HG03342 (cell line): ENCODE measurements at regions not wholly inside any gene's neighbourhood (a gene's known extent, or its start where the extent isn't known, plus 50 kb on each side); places are given as distances from the start of the nearest gene placed in this dataset.

Experiments used
- ATAC-seq: cut with Tn5 transposase; IDR thresholded peaks from one replicate; pipeline ENCODE4 v1.9.1; 2021; ENCODE audit warnings: mild to moderate bottlenecking, moderate library complexity; ENCODE audit not compliant: unreplicated experiment

DNA sequence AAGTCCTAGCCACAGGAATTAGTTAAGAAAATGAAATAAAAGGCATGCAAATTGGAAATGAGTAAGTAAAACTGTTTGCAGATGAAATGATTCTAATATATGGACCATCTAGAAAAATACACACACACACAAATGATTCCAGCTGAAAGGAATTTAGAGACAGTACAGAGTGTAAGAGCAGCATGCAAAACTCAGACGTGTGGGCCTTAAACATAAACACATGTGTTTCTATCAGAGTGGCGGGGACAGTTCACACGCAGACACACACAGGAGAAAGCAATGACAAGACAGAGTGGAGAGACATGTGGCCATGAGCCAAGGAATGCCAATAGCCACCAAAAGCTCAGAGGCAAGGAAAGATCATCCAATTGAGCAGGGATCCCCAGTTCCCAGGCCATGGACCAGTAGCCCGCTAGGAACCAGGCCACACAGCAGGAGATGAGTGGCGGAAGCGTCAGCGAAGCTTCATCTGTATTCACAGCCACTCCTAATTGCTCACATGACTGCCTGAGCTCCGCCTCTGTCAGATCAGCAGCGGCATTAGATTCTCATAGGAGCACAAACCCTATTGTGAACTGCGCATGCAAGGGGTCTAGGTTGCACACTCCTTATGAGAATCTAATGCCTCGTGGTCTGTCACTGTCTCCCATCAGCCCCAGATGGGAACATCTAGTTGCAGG lies 155.4 kb downstream of the ARL4C start:
- no peak for ATAC-seq

GRCh38 chr2:234339501-234339900 lies 157.4 kb downstream of the ARL4C start:
- ATAC-seq = no peak

DNA sequence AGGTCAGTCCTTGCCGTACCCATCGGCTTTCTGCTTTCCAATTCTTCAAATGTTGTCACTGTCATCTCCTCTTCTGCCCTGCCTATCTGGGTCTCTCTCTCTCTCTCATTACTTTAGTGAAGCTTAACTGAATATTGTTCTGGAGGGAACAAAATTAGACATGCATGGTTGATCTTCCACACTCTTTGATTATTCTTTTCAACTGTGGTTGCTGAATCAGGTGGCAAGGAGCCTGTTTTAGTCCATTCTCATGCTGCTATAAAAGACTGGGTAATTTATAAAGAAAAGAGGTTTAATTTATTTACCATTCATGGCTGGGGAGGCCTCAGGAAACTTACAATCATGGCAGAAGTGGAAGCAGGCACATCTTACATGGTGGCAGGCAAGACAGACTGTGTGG lies 157.9 kb downstream of the ARL4C start:
- no peak for ATAC-seq

DNA sequence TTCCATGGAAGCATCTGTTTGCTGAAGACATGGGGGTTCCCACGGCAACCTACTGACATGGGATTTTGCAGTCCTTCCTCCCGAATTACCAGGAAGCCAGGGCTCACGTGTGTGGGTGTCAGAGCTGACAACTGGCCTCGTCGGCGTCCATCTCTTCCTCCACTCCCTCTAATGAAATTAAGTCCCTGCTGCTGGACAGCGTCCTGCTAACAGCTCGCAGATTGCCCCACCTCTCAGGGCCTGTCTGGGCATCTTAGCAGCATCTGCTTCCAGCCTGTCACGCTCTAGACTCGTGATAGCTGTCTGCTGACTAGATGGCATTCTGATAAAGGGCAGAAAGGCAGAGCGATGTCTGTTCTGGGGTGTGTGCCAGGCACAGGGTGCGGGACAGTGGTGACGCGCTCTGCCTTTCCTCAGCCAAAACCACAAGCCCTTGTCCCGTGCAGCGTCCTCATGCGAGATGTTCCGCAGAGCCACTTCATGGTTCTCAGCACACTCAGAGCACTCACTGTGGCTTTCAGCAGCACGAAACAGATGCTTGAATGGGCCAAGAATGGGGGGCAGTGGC lies 161.1 kb downstream of the ARL4C start:
- ATAC-seq = no peak

GRCh38 chr2:234334756-234335155 lies 162.1 kb downstream of the ARL4C start:
- no peak for ATAC-seq

GRCh38 chr2:234334151-234334550 lies 162.7 kb downstream of the ARL4C start:
- ATAC-seq = no peak

GRCh38 chr2:234333168-234334130 lies 163.4 kb downstream of the ARL4C start:
- ATAC-seq = no peak

DNA sequence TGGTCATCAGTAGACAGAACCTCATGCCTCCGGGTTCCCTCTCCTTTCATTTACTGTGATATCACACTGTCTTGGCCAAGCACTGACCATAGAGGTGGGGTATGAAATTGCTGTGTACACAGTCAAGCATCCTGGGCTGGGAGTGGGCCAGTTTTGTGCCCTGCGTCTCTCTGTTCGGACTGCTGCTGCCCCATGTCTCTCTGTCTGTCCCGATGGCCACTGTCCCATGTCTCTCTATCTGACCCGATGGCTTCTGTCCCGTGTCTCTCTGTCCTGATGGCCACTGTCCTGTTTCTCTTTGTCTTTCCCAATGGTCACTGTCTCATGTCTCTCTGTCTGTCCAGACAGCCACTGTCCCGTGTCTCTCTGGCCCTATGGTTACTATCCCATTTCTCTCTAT lies 164.9 kb downstream of the ARL4C start:
- no peak for ATAC-seq

- no peak for ATAC-seq
Measured at GRCh38 chr2:234331566-234331965, 165.3 kb downstream of the ARL4C start.

DNA sequence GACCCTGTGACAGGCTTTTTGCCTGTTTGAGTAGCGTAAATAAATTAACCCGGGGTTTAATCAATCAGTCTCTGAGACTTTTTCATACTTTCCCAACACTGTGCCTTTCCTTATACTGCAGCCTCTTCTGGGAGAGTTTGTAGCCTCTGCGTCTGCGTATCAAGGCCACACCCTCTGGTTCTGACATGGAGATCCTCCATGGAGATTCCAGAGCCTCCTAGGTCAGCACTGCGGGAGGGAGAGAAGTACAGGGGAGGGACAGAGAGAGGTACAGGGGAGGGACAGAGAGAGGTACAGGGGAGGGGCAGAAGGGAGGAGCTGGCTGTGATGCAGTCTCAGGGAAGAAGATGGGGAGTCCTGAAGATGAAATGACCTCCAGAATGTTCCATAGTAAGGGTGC lies 166.0 kb downstream of the ARL4C start:
- ATAC-seq = no peak

DNA sequence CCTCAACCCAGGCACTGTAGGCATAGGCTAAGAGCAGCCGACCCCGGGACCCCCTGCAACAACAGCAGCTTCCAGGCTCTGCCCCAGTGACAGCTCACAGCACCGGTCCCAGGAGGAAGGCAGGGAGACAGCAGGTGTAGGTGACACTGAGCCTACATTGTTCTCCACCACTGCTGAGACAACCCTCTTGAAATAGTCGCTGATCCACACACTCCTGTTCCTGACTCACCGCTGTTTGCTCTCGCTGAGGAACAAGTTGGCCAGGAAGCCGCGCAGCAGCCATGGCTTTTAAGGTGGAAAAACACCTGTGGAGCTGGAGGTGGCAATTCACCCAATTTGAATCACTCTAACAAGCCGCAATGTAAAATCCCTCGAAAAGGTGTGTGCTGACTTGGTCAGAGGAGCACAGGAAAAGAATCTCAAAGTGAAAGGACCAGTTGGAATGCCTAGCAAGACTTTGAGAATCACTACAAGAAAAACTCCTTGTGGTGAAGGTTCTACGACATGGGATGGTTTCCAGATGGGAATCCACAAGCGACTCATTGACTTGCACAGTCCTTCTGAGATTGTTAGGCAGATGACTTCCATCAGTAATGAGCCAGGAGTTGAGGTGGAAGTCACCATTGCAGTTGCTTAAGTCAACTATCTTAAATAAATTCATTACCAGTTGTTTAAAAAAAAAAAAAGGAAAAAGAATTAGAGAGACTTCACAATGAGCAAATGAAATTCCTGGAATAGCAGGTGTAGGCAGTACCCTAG lies 167.5 kb downstream of the ARL4C start:
- no peak for ATAC-seq

GRCh38 chr2:234328444-234328990 lies 168.4 kb downstream of the ARL4C start:
- ATAC-seq = no peak

DNA sequence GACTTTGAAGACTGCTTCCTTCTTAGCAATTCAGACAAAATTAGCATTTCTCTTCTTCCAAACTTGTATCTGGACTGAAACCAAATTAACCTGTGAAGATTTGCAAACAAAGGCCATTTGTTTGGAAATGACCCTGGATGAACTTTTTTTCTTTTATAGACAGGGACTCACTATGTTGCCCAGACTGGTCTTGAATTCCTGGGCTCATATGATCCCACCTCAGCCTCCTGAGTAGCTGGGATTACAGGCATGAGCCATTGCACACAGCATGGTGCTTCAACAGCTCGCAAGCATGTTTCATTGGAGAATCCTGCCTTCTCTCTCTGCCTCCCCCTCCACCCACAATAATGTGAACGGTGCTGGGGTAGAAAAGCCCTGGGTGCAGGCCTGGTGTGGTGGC lies 170.2 kb downstream of the ARL4C start:
- ATAC-seq = no peak

- no peak for ATAC-seq
Measured at GRCh38 chr2:234324116-234324515, 172.8 kb downstream of the ARL4C start.

- no peak for ATAC-seq
Measured at GRCh38 chr2:234322766-234323465, 174.0 kb downstream of the ARL4C start.

DNA sequence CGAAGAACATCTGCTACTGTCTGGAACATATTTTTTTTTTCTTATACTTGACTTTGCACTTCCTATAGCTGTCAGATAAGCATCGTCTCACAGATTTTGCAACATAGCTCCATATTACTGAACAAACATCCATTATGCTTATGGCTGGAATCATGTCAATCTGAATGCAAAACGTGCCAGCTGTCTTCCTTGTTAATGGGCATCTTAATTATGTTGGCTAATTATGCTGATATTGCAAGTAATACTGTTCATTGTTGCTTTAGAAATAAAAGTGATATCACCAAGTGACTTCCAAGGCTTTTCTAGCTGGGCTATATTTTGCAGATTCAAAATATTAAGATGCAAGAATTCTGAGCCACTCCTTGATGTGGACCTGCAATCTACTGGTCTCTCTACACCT lies 176.8 kb downstream of the ARL4C start:
- no peak for ATAC-seq

DNA sequence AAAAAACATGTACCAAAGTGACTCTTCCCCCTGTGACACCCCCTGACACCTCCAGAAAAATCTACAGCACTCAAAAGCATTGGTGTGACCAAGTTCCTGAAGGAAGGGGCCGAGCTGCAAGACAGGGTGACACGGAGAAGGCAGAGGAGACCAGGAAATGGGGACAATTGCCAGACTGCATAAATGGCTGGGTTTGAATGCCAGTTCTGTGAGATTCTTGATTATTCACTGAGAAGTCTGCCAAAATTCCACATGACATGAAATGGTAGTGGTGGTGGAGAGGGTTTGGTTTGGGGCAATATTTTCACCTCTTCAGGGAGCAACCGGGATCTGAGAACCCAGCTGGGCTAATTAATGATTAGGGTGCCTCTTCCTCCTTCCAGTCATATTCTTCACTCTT lies 178.5 kb downstream of the ARL4C start:
- ATAC-seq = no peak

DNA sequence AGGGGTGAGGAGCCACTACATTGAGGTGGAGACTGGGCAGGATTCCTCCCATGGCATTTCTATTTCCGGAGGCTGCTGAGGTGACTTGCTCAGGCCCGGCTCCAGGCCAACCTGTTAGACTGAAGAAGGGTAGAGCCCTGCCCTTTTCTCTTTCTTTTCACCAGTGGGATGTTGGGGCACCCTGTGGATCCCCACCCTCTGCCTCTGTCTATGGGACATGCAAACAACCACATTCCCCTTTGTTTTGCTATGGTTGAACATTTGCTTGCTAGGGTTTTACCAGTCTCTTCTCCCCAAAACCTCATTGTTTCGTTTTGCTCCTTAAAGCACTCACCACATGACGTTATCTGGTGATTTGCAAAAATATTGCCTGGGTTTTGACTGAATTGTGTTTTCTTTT lies 183.3 kb downstream of the ARL4C start:
- no peak for ATAC-seq

GRCh38 chr2:234310166-234310565 lies 186.7 kb downstream of the ARL4C start:
- ATAC-seq = no peak

GRCh38 chr2:234309431-234309830 lies 187.4 kb downstream of the ARL4C start:
- no peak for ATAC-seq
